ENCODE measurements at regions not wholly inside any gene's neighbourhood (a gene's known extent, or its start where the extent isn't known, plus 50 kb on each side); places are given as distances from the start of the nearest gene placed in this dataset.

GRCh38 chr12:124396544-124397398, 101.9 kb downstream of the RFLNA start:
- no peak overlapping the region for H3K4me3 ChIP-seq (ENCODE audit: low read length)
- TF ChIP-seq ZNF274 (IDR thresholded peaks at IDR 0.05; ENCODE audit: low read depth, low read length), result no peak

- H3K4me3 ChIP-seq (ENCODE audit: low read length), result no peak overlapping the region
- no peak for TF ChIP-seq ZNF274 (IDR thresholded peaks at IDR 0.05; ENCODE audit: low read depth, low read length)
These were observed 101.1 kb downstream of the RFLNA start for GRCh38 chr12:124395986-124396385.

GRCh38 chr12:124395284-124395752, 100.4 kb downstream of the RFLNA start:
- no peak overlapping the region for H3K4me3 ChIP-seq (ENCODE audit: low read length)
- no peak for TF ChIP-seq ZNF274 (IDR thresholded peaks at IDR 0.05; ENCODE audit: low read depth, low read length)

GRCh38 chr12:124394462-124395128, 99.7 kb downstream of the RFLNA start:
- no peak overlapping the region for H3K4me3 ChIP-seq (ENCODE audit: low read length)
- no peak for TF ChIP-seq ZNF274 (IDR thresholded peaks at IDR 0.05; ENCODE audit: low read depth, low read length)

GRCh38 chr12:124393831-124394230, 98.9 kb downstream of the RFLNA start:
- H3K4me3 ChIP-seq (ENCODE audit: low read length), result no peak overlapping the region
- no peak for TF ChIP-seq ZNF274 (IDR thresholded peaks at IDR 0.05; ENCODE audit: low read depth, low read length)

- no peak overlapping the region for H3K4me3 ChIP-seq (ENCODE audit: low read length)
- no peak for TF ChIP-seq ZNF274 (IDR thresholded peaks at IDR 0.05; ENCODE audit: low read depth, low read length)
These were observed 98.5 kb downstream of the RFLNA start for GRCh38 chr12:124393414-124393790.

- TF ChIP-seq ZNF274 (IDR thresholded peaks at IDR 0.05; ENCODE audit: low read depth, low read length), result no peak
- H3K4me3 ChIP-seq (ENCODE audit: low read length), result no peak overlapping the region
These were observed 97.9 kb downstream of the RFLNA start for GRCh38 chr12:124392667-124393413.

- no peak overlapping the region for H3K4me3 ChIP-seq (ENCODE audit: low read length)
- no peak for TF ChIP-seq ZNF274 (IDR thresholded peaks at IDR 0.05; ENCODE audit: low read depth, low read length)
These were observed 97.4 kb downstream of the RFLNA start for GRCh38 chr12:124392271-124392666.

GRCh38 chr12:124391340-124392261, 96.7 kb downstream of the RFLNA start:
- TF ChIP-seq ZNF274 (IDR thresholded peaks at IDR 0.05; ENCODE audit: low read depth, low read length), result no peak
- peak overlapping the region; percentile 11; the same call in 1 of the 2 replicates for H3K4me3 ChIP-seq (ENCODE audit: low read length)

GRCh38 chr12:124390442-124391097, 95.7 kb downstream of the RFLNA start:
- H3K4me3 ChIP-seq (ENCODE audit: low read length), result peak overlapping the region; percentile 11; the same call in 1 of the 2 replicates

GRCh38 chr12:124389725-124390441, 95.0 kb downstream of the RFLNA start:
- no peak for TF ChIP-seq ZNF274 (IDR thresholded peaks at IDR 0.05; ENCODE audit: low read depth, low read length)
- no peak overlapping the region for H3K4me3 ChIP-seq (ENCODE audit: low read length)

More at GRCh38 chr12:124390442-124391097, 95.7 kb downstream of the RFLNA start:
- no peak for TF ChIP-seq ZNF274 (IDR thresholded peaks at IDR 0.05; ENCODE audit: low read depth, low read length)

GRCh38 chr12:124389138-124389724, 94.3 kb downstream of the RFLNA start:
- H3K4me3 ChIP-seq (ENCODE audit: low read length), result no peak overlapping the region; the same call in 1 of the 2 replicates
- no peak for TF ChIP-seq ZNF274 (IDR thresholded peaks at IDR 0.05; ENCODE audit: low read depth, low read length)

Data from GM08714 (cell line).